ENCODE measurements at regions not wholly inside any gene's neighbourhood (a gene's known extent, or its start where the extent isn't known, plus 50 kb on each side); places are given as distances from the start of the nearest gene placed in this dataset.

GRCh38 chr5:105146867-105147266 is 1584.3 kb upstream of the NUDT12 start:
- TF ChIP-seq CTCF (IDR thresholded peaks at IDR 0.05): no peak
- no peak for TF ChIP-seq POLR2A (IDR thresholded peaks at IDR 0.05)
- TF ChIP-seq POLR2AphosphoS5 (IDR thresholded peaks at IDR 0.05): no peak
